OCI-LY3 (cell line): ENCODE measurements at regions not wholly inside any gene's neighbourhood (a gene's known extent, or its start where the extent isn't known, plus 50 kb on each side); places are given as distances from the start of the nearest gene placed in this dataset.

ENCODE experiments used
- H2AFZ ChIP-seq: fragments of 200-600, 300-600 bp; shearing (Covaris generic); 2 replicates; pipeline ENCODE4 v1.6.0; 2014; ENCODE audit warnings: antibody characterized with exemption, low read depth, low read length
- H3K27ac ChIP-seq: fragments of 200-600, 300-600 bp; sonication (generic); 2 replicates; pipeline ENCODE4 v1.5.1; 2014; ENCODE audit warnings: mild to moderate bottlenecking, low read length, moderate library complexity, mixed read lengths
- H3K27me3 ChIP-seq: fragments of 200-600, 300-600 bp; sonication (generic); 2 replicates; pipeline ENCODE4 v1.6.1; 2014; ENCODE audit warnings: low read depth, low read length, mixed read lengths
- H3K36me3 ChIP-seq: fragments of 200-600, 300-600 bp; sonication (generic); replicated peaks from 2 replicates; pipeline ENCODE3; 2014; ENCODE audit warnings: low read depth, low read length, mixed read lengths
- H3K4me1 ChIP-seq: fragments of 300-600, 200-600 bp; sonication (generic); 2 replicates; pipeline ENCODE4 v1.6.1; 2014; ENCODE audit warnings: low read length, mixed read lengths
- H3K4me2 ChIP-seq: fragments of 200-600, 300-600 bp; sonication (generic); 2 replicates; pipeline ENCODE4 v1.6.1; 2014; ENCODE audit warnings: low read length, mixed read lengths
- H3K4me3 ChIP-seq: fragments of 300-600, 200-600 bp; sonication (generic); 2 replicates; pipeline ENCODE4 v1.5.1; 2014; ENCODE audit warnings: antibody characterized with exemption, mild to moderate bottlenecking, low read length, moderate library complexity
- H3K79me2 ChIP-seq: fragments of 300-600, 200-600 bp; shearing (Covaris generic); 2 replicates; pipeline ENCODE4 v1.6.1; 2014; ENCODE audit warnings: mild to moderate bottlenecking, low read length, mixed read lengths
- H3K9ac ChIP-seq: fragments of 300-600, 200-600 bp; shearing (Covaris generic); 2 replicates; pipeline ENCODE4 v1.6.0; 2014; ENCODE audit warnings: mild to moderate bottlenecking, low read length, moderate library complexity
- H3K9me3 ChIP-seq: fragments of 200-600, 300-600 bp; shearing (Covaris generic); 2 replicates; pipeline ENCODE4 v1.6.1; 2014; ENCODE audit warnings: low read length, mixed read lengths; ENCODE audit not compliant: insufficient read depth
- H4K20me1 ChIP-seq: fragments of 200-600, 300-600 bp; sonication (generic); 2 replicates; pipeline ENCODE4 v1.6.1; 2016; ENCODE audit warnings: low read length, mixed read lengths; ENCODE audit not compliant: insufficient read depth
- CTCF ChIP-seq: fragments of 200-600, 300-600 bp; sonication (generic); IDR thresholded peaks from 2 replicates; pipeline ENCODE4 v1.5.1; 2014; ENCODE audit warnings: antibody characterized with exemption, low read length, low read depth
- EZH2phosphoT487 ChIP-seq: fragments of 200-600 bp; shearing (Covaris generic); IDR thresholded peaks from 2 replicates; pipeline ENCODE4 v1.6.1; 2018; ENCODE audit warnings: antibody characterized with exemption, mixed run types, low read depth

- H2AFZ ChIP-seq = no peak overlapping the region
- H3K4me1 ChIP-seq = no peaks in the 10 kb centered on the region
- no peaks in the 10 kb centered on the region for H3K9me3 ChIP-seq
- no peaks in the 10 kb centered on the region for H3K36me3 ChIP-seq
- H3K9ac ChIP-seq = no peak overlapping the region
- no peak overlapping the region for H3K4me3 ChIP-seq
- H3K79me2 ChIP-seq = no peaks in the 10 kb centered on the region
- H3K27ac ChIP-seq = no peak overlapping the region
- H4K20me1 ChIP-seq = no peaks in the 10 kb centered on the region
- no peaks in the 10 kb centered on the region for H3K27me3 ChIP-seq
- no peak overlapping the region for H3K4me2 ChIP-seq
- no peak for TF ChIP-seq EZH2phosphoT487
Measured at GRCh38 chr6:8733879-8734278, 298.5 kb upstream of the SLC35B3 start.

GRCh38 chr6:8731874-8732273, 296.5 kb upstream of the SLC35B3 start:
- H3K27me3 ChIP-seq = no peaks in the 10 kb centered on the region

GRCh38 chr6:8710668-8711431, 275.5 kb upstream of the SLC35B3 start:
- Histone ChIP-seq H3K27me3 (no peaks in the 10 kb centered on the region), H3K4me1 (no peaks in the 10 kb centered on the region), H3K4me3 (no peak overlapping the region), H3K9me3 (no peaks in the 10 kb centered on the region), H3K27ac (no peak overlapping the region), H3K79me2 (no peaks in the 10 kb centered on the region), H3K36me3 (no peaks in the 10 kb centered on the region), H3K4me2 (no peak overlapping the region), H2AFZ (no peak overlapping the region), H3K9ac (no peak overlapping the region), H4K20me1 (no peaks in the 10 kb centered on the region)
- TF ChIP-seq CTCF (no peak), EZH2phosphoT487 (no peak)

More at GRCh38 chr6:8731874-8732273, 296.5 kb upstream of the SLC35B3 start:
- H2AFZ ChIP-seq = no peak overlapping the region
- H3K36me3 ChIP-seq = no peaks in the 10 kb centered on the region
- H3K9ac ChIP-seq = no peak overlapping the region
- no peaks in the 10 kb centered on the region for H3K79me2 ChIP-seq
- no peaks in the 10 kb centered on the region for H3K4me1 ChIP-seq
- H3K4me2 ChIP-seq = no peak overlapping the region
- no peaks in the 10 kb centered on the region for H4K20me1 ChIP-seq
- no peak overlapping the region for H3K27ac ChIP-seq
- H3K4me3 ChIP-seq = no peak overlapping the region
- no peaks in the 10 kb centered on the region for H3K9me3 ChIP-seq
- no peak for TF ChIP-seq EZH2phosphoT487
- no peak for TF ChIP-seq CTCF

- Histone ChIP-seq H3K4me1 (no peaks in the 10 kb centered on the region), H3K27ac (no peak overlapping the region), H3K9ac (no peak overlapping the region), H3K4me3 (no peak overlapping the region), H3K79me2 (no peaks in the 10 kb centered on the region), H4K20me1 (no peaks in the 10 kb centered on the region), H2AFZ (no peak overlapping the region), H3K36me3 (no peaks in the 10 kb centered on the region), H3K27me3 (no peaks in the 10 kb centered on the region), H3K9me3 (no peaks in the 10 kb centered on the region), H3K4me2 (no peak overlapping the region)
- no peak for TF ChIP-seq EZH2phosphoT487
- TF ChIP-seq CTCF = peak; percentile 42
Measured at GRCh38 chr6:8707956-8708772, 272.8 kb upstream of the SLC35B3 start.
